Bronchial epithelial cell (primary cell): ENCODE measurements at regions not wholly inside any gene's neighbourhood (a gene's known extent, or its start where the extent isn't known, plus 50 kb on each side); places are given as distances from the start of the nearest gene placed in this dataset.
A peak's percentile ranks its signal among the peaks of the same experiment; 100 is the strongest.

Experiments used
- DNase-seq: peaks from one replicate; pipeline ENCODE4 v3.0.0-alpha.2; 2010; ENCODE audit warnings: low read depth
- FAIRE-seq: peaks from 2 replicates; lab custom pipeline; 2011; peaks lifted over from hg19 to GRCh38; lab: Jason Lieb, UNC
- H3K27me3 ChIP-seq: 2 replicates; pipeline ENCODE4 v1.5.1; 2011; ENCODE audit warnings: low read length; ENCODE audit not compliant: control insufficient read depth, insufficient read depth
- H3K36me3 ChIP-seq: 2 replicates; pipeline ENCODE4 v1.5.1; 2011; ENCODE audit warnings: low read length; ENCODE audit not compliant: control insufficient read depth, insufficient read depth
- H3K4me3 ChIP-seq: 2 replicates; pipeline ENCODE4 v1.5.1; 2011; ENCODE audit warnings: mild to moderate bottlenecking, low read depth, low read length, control low read depth
- CTCF ChIP-seq: IDR thresholded peaks from 2 replicates; pipeline ENCODE4 v1.5.1; 2011; ENCODE audit warnings: mild to moderate bottlenecking, moderate library complexity, low read length, control low read depth, inconsistent platforms; ENCODE audit not compliant: insufficient read depth, severe bottlenecking

GRCh38 chr20:50342638-50343102 is 152.0 kb downstream of the CEBPB start:
- DNase-seq: no peak
- Histone ChIP-seq H3K27me3 (no peaks in the 10 kb centered on the region), H3K4me3 (no peak overlapping the region), H3K36me3 (no peaks in the 10 kb centered on the region)
- no peak for FAIRE-seq
- no peak for TF ChIP-seq CTCF

GRCh38 chr20:50343125-50343489 is 152.5 kb downstream of the CEBPB start:
- H3K36me3 ChIP-seq: no peaks in the 10 kb centered on the region
- no peak overlapping the region for H3K4me3 ChIP-seq
- FAIRE-seq: no peak
- DNase-seq: no peak
- no peak for TF ChIP-seq CTCF
- H3K27me3 ChIP-seq: no peaks in the 10 kb centered on the region

GRCh38 chr20:50343490-50344179 is 153.0 kb downstream of the CEBPB start:
- no peaks in the 10 kb centered on the region for H3K27me3 ChIP-seq
- no peak for TF ChIP-seq CTCF
- DNase-seq (no peak), FAIRE-seq (no peak)
- no peak overlapping the region for H3K4me3 ChIP-seq
- no peaks in the 10 kb centered on the region for H3K36me3 ChIP-seq

- Histone ChIP-seq H3K4me3 (no peak overlapping the region), H3K27me3 (no peaks in the 10 kb centered on the region), H3K36me3 (no peaks in the 10 kb centered on the region)
- TF ChIP-seq CTCF: peak; percentile 14
- FAIRE-seq: no peak
- DNase-seq: no peak
Observed at GRCh38 chr20:50344232-50345071, 153.8 kb downstream of the CEBPB start.

GRCh38 chr20:50345712-50346373 is 155.2 kb downstream of the CEBPB start:
- FAIRE-seq: no peak
- Histone ChIP-seq H3K4me3 (no peak overlapping the region), H3K36me3 (no peaks in the 10 kb centered on the region), H3K27me3 (no peaks in the 10 kb centered on the region)
- DNase-seq: no peak
- no peak for TF ChIP-seq CTCF
